Astrocyte of the hippocampus (primary cell): ENCODE measurements at regions not wholly inside any gene's neighbourhood (a gene's known extent, or its start where the extent isn't known, plus 50 kb on each side); places are given as distances from the start of the nearest gene placed in this dataset.

ENCODE experiments used
- DNase-seq: peaks from one replicate; pipeline ENCODE4 v3.0.0; 2011; ENCODE audit warnings: low read depth, low spot score

DNA sequence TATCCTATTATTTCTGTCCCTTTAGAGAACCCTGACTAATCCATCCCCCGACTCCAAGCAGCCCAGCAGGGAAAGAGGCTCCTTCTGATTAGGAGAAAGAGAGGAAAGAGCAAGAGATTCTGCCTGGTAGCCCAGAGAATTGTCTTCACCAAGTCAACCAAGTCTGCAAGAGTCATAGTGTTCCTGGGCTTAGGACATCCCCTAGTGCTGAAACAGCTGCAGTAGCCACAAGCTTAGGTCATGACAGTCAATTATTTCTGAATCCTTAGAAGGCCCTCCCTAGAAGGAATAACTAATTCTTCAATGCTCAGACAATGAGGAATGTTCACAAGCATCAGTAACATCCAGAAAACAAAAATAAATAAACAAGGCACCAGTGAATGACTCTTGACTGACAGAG, 480.3 kb upstream of the GRIA3 start:
- DNase-seq = peak; percentile 1

DNA sequence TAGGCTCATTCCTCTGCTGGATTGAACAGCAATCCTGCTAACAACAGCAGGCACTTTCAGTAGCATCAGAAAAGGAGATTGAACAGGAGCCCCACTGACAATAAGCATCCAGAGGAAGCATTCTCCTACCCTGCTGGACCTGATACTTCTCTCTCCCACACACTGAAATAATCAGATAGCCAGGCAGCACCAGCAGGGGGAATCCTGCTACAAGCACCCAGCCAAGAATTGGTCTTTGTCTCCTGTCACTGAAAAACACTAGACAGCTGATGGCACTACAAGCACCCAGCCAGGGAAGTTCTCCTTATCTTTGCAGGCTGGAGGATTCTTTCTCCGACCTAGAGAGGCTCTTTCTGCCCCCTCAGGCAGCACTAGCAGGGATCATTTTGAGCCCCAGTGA, 444.3 kb upstream of the GRIA3 start:
- DNase-seq = no peak

DNA sequence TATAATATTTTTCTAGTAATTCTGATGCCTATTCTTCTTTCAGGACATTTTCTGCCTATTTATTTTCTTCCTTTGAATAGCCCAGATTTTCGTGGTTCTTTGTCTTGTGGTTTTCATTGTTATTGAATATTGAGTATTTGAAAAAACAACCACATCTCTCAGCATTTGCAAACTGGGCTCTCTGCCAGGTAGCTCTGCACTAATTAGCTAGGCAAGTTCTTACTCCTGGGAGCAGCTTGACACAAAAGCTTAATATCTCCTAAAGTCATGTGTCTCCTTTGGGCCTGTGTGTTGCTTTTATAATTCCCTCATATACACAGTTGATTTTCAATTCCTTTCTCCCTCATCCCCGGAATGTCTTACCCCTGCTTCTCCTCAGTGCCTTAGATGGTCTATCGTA, 413.5 kb upstream of the GRIA3 start:
- peak; percentile 74 for DNase-seq

DNA sequence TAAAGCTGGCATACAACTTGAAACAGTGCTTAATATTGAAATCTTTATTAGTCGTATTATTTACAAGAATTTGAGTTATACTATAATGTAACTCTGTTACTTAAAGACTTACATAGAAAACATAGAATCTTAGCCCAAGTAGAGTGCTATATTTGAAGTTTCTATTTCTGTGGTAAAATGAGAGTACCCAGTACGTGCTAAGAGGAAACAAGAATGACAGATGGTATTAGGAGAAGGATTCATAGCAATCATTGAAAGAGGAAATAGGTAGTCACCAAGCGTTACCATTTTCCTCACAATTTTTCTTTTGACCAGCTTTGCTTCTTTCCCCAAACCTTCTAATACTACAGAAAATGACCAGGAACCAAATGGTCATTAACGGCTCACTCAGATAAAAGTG, 412.1 kb upstream of the GRIA3 start:
- no peak for DNase-seq

DNA sequence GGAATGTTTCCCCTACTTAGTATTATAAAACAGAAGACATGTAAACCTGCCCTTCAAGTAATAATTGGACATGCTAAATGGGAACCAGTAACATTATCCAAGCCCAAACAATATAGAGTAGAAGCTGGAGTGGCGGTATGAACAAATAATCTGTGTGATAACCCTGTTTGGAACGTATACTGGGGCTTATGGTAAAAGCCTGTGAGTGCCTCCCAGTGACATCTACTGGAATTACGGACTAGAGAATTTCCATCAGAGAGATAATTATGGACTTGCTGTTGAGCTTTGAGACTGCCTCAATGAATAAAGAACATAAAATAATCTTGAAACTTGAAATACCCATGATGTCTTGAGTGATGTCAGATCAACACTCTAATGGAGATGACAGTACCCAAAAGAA, 406.3 kb upstream of the GRIA3 start:
- DNase-seq = no peak

DNA sequence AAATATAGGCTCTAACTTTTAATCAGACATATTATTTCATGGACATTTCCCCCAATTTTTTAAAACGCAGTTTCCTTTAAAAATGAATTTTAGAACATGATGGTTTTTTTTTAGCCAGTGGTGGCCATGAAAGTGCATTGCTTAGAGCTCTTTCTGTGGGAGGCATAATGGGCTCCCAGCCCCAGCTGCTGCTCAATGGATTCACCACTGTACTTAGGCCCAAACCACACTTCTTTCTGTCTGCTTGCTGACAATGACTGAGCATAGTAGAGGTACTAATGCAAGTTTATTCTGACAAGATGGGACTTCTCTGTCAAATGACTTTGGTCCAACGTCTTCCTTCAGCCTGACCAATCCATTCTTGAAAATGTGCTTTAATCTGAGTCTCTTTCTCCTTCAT, 400.2 kb upstream of the GRIA3 start:
- no peak for DNase-seq

DNA sequence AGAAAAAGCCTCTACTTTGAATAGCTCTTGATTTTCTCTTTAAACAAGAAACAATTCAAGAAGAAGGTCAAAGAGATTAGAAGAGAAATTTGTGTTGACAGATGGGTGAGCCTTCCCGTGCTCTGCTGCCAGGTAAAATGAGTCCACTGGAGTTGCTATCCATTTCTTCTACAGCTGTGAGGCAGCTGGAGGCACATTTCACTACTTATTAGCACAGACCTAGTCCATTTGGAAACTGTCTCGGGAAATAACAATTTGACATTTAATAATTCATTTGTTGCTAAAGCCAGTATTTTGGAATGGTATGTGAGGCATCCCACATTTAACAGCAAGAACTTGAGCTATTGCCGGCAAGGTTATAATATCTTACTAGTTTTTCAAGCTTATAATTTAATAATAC, 396.8 kb upstream of the GRIA3 start:
- DNase-seq = no peak

DNA sequence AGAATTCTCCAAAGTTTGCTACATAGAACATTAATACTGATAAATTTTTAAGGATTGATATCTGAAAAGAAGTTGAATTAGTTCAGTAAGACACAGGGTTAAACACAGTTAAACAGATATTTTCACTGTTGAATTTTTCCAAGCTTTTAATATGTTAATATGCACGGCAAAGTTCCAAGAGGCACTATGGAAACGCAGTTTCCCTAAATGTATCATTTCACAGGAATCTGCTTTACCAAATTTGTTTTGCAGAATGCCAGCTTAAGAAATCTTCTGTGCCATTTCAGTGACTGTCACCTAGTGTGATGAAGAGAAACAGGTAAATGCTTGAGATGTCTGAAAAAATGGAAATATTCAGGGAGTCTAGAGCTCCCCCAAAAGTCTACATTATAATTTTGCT, 395.9 kb upstream of the GRIA3 start:
- DNase-seq = no peak

DNA sequence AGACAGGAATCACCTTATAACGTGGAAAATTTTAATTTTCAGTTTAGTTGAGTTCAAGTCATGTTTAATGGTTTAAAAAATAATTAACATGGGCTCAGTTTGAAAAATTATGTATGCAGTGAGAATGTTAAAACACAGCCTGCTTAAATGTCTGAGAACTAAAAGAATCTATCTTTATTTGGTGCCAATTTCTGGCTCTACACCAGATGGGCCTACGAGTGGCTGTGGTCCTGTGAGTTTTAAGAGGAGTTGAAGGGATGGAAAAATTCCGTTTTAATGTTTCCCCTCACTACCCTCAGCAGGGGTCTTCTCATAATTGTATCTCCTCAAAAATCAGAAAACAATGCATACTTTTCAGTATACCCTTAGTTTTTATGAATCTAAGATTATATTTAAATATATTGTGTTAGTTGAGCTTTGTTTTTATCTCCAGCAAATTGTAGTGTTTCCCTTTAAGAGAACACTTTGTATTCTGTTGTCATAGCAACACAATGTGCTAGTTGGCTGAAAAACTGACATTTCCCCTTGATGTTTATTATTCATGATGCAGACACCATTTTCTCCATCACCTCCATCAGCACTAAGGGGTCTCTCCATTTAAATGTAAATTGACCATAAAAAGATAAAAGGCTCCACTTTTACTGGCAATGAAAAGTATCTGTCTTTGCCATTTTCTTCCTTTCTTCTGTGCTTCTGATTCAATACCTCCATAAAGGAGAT, 393.5 kb upstream of the GRIA3 start:
- DNase-seq = no peak

DNA sequence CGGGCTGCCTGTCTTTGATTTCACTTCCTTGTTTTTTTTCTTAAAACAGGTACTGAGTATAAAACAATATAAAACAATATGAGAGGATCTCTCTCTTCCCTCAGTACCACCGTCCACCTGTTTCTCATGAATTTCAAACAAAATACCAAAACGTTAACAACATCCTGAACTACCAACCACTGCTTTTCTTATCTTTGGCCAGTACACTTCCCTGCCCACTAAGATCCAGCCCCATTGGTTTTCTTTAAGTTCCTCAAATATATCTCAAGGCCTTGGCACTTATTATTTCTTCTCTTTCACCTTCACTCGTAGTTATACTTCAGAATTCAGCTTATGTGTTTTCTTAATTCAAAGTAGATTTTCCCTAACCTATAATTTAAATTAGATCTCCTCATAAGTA, 370.2 kb upstream of the GRIA3 start:
- no peak for DNase-seq

DNA sequence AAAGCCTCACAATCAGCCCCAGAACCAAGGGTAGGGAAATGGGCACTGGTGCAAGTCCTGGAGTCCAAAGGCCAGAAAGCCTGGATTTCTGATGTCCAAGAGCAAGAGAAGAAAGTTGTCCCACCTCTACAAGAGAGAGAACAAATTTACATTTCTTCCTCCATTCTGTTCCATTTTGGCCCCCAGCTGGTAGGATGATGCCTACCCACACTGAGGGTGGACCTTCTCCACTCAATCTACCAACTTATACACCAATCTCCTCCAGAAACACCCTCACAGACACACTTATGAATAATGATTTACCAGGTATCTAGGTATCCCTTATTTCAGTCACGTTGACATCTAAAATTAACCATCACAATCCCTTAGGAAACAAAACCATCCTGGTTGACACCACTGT, 367.8 kb upstream of the GRIA3 start:
- no peak for DNase-seq

DNA sequence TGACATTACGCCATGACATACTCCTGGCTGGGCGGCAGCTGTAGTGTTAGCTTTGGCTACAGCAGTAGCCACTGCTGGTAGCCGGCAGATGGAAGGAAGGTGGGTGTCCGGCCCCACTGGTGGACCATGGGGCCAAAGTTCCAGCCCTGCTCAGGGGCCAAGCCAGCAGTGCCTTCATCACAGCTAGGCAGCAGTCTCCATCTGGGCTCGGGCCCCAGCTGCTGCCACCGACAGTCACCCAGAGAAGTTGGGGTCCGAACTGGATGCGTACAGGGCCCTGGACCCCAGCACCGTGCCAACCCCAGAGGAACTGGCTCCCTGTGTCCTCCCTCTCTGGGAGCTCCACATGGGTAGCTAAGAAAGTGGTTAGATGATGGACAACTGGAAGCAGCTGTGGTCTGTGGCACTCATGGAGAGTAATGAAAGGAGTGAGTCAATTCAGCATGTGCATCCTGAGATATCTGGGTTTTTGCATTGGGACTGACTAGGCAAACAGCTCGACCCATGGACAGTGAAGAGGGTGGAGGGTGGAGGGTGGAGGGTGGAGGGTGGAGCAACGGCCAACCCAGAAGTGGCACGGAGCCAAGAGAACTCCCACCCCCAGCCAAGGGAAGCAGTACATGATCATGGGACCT, 366.6 kb upstream of the GRIA3 start:
- no peak for DNase-seq

DNA sequence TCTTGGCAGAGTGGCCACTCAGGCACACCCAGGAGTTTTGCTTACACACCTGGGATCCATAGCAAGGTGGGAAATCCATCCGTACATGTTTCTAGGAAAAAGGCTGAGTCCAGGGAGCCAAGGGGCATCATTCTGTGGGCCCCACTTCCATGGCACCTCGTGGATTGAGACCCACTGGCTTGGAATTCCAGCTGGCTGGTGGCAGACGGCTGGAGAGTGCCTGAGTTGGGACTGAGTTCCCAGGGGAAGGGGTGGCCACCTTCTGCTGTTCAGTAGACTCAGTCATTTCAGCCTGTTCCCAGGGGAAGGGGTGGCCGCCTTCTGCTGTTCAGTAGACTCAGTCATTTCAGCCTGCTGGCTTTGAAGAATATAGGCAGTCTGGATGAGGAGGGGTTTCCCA, 366.0 kb upstream of the GRIA3 start:
- no peak for DNase-seq

DNA sequence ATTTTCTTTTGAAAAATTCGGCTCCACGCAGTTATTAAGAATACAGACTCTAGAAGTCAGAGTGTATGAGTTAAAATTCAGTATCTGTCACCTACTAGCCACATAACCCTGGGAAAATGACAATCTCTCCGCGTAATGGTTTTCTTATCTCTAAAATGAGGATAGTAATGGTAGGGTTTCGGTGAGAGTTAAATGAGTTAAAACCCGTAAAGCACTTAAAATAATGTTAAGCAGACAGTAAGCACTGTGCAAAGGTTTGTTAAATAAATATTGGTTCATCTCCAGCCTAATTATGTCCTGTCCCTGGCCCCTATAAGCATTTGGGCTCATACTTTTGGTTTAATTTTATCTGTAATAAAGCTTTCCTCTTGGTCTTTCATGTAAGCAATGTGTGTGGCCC, 350.8 kb upstream of the GRIA3 start:
- no peak for DNase-seq

DNA sequence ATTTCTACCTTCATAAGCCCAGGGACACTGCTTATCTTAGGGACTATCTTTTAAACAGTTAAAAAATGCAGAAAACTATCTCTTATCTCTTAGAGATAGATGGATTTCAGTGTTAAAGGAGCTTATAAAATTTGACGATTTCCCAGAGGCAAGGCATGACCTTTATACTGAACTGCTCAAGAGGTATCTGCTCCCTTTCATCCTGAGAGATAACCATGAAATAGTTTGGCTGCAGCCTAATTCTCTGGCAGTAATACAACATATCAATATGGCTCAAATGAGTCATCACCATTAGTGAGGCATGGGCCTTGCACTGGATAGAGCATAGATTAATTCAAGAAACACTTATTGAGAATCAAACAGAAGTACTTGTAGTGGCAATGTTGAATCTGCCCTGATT, 348.2 kb upstream of the GRIA3 start:
- peak; percentile 3 for DNase-seq

DNA sequence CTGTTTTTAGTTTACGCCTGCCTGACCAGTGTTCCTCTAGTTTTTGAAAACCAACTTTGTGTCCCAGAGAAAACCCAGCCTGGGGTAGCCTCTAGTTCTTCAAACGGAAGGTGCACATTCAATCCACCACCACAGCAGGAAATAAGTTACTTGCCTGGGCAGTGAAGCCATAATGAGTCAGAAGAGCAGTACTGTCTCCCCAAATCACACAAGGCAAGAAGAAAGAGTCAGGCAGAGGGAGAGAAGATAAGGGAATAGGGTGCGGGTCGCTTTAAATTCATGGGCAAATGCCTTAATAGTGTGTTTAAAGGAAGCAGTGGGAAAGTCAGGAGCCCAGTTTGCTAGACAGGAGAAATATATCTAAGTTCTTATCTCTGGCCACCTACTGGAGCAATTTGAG, 333.8 kb upstream of the GRIA3 start:
- DNase-seq = no peak

DNA sequence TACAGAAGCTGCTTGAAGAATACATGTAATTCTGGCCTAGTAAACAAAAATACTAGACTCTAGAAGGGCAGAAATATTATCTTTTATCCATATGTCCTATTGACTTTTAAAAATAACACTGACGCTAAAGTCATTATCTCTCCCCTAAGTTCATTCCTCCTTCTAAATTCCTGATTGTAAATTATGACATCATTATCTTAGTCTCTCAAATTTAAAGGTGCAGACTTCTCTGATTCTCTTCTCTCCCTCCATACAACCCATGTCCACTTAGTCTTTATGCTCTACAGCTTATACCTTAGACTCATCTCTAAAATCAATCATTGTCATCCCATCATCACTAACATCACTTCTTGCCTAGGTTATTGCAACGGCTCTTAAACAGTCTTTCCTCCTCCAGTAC, 327.9 kb upstream of the GRIA3 start:
- no peak for DNase-seq

DNA sequence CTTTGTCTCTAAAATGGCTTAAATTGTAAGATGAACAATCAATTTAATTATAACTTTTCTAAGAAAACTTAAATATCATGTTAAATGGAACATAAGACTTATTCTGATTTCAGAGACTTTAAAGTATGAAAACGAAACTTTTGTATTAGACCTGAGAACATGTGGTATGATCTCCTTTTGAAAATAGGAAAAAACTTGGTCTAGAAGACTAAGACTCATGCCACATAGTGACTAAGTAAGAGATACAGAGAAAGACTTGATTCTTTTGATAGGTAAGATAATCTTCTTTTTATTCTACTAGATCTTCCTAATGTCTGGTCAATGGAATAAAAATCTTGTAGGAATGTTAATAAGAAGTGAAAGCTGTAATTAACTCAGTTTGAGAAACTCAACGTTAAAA, 326.3 kb upstream of the GRIA3 start:
- DNase-seq = no peak

DNA sequence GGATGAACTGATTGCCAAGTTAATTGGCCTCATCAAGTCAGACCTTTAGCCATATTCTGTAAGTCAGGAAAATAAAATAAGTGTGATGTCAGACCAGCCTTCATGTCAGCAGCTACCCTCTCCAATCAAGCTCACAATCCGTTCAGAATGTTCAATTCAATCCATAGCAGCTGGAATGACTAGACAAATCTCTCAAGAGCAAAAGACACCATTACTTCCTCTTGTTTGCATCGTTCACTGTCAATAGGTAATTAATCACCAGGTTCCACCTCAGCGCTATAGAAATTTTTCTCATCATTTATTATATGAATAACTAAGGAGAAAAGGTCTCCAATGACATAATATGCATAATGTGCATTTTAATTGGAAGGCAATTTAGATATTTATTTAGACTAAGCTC, 321.0 kb upstream of the GRIA3 start:
- DNase-seq = no peak

DNA sequence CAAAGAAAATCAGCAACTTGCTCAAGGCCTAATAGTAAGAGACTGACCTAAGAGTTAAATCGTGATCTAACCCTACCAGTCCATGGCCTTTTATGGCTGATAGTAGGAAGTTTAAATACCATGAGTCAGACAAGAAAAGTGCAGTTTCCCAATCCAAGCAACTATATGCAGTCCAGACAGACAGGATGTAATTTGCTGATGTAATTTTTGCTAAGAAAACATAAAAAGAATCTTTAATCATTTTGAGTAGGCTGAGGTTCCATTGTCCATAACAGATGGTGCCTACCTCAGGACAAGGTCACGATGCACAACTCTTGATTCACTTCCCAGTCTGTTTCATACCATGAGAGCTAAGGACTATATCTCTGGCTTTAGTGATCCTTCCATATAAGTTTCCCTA, 317.5 kb upstream of the GRIA3 start:
- peak; percentile 34 for DNase-seq

DNA sequence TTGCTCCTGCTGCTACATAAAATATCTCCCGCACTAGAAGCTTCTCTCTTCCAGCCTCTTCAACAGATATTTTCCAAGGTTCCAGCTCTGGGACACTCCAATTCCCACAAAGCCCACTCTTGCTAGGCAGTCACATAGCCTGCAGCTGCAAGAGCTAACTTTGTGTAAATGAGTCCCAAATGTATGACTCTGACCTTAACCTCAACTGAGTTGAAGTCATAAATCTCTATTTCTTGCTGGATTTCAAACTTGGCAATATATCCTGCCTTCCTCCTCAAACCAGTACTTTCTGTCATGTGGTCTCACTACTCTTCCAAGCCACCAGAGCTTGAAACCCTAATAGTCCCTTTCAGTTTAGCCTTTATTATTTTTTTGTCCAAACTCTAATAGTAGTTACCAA, 315.4 kb upstream of the GRIA3 start:
- DNase-seq = no peak

DNA sequence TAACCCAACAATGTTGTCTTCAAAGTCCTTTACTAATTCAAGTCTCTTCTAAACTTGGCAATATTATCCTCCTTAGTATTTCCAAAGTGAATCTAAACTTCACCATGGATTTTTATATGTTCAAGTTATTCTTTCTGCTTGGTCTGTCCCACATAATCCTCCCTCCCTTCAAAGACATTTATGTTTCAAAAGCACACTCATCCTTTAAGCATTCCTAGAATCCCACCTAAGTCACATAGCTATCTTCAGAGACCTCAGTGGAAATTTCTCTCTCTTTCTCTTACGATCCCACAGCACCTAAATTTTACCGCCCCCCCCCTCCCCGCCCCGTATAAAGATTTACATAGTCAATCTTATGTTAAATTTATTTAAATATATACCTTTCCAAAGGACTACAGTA, 314.9 kb upstream of the GRIA3 start:
- DNase-seq = no peak

DNA sequence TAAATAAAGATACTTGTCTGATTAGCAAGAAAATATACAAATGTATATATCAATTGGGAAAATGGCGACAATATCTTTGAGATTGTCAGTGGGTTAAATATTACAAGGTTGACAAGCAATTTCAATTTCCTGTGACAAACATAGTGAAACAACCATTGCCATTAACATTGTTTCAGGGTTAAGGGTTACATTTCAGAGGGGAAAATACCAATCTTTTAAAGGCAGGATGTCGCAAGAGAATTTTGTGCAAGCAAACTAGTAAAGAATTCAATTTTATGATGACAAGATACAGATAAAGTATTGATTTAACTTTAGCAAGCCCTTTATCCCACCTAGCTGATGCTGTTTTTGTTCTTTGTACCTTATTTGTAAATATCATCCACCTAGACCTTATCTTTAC, 305.8 kb upstream of the GRIA3 start:
- DNase-seq = no peak

DNA sequence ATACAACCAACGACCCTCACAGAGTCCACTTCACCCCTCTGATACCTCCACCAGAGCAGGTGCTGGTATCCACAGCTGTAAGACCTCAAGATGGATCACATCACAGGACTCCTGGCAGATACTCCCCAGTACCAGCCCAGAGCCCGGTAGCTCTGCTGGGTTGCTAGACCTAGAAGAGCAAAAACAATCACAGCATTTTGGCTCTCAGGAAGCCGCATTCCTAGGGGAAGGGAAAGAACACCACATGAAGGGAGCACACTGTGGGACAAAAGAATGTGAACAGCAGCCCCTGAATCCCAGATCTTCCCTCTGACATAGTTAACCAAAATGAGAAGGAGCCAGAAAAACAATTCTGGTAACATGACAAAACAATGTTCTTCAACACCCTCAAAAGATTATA, 303.1 kb upstream of the GRIA3 start:
- no peak for DNase-seq
